HG03045 (cell line): ENCODE measurements at regions not wholly inside any gene's neighbourhood (a gene's known extent, or its start where the extent isn't known, plus 50 kb on each side); places are given as distances from the start of the nearest gene placed in this dataset.

Experiments
- ATAC-seq: cut with Tn5 transposase; IDR thresholded peaks from one replicate; pipeline ENCODE4 v1.9.1; 2021; ENCODE audit warnings: mild to moderate bottlenecking, moderate library complexity; ENCODE audit not compliant: unreplicated experiment

- ATAC-seq, result no peak
Observed at GRCh38 chr5:58040846-58041245, 419.0 kb downstream of the PLK2 start.

DNA sequence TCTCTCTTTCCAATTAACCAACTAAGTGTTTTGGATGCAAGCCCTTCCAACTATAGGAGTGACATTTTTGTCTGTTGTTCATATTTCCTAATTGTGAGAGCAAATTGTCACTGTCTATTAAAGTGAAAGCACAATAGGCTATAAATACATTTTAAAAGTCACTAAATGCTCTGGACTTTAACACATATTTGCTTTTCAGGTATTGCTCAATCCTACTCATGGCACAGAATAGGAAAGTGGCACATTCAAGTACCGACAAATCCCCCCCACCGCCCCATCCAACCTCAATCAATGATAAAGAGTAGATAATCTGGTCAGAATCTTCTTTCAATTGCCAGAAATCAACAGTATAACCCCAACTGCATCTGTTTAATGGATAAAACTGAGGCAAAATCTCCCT, 419.8 kb downstream of the PLK2 start:
- ATAC-seq, result no peak

DNA sequence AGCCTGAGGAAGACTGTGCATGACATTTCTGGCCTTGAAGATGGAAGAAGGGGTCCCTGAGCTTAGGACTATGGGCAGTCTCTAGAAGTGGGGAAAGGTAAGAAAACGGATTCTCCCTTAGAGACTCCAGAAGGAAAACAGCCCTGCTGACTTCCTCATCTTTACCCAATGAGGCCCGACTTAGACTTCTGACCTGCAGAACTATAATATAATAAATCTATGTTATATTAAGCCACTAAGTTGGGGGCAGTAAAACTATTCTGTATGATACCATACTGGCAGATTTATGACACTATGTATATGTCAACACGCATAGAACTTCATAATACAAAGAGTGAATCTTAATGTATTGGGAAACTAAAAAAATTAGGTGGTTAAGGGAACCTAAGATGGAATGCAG, 422.0 kb downstream of the PLK2 start:
- ATAC-seq, result no peak

DNA sequence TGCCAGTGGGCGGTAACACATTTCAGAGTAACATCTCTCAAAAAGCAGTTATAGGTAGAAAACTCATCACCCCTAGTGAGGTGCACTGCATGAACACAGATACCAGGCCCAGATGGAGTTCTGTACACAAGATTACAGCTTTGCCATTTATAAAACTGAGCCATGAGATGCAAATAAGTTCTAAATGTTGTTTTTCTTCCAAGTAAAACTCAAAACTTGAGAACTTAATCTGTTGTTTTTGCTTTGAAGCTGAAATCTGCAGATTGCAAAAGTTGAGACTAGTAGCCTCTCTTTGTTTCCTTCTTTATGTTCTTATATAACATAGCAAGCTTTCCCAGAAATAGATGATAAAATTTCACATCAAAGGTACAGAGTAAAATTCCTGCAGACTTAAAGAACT, 434.1 kb downstream of the PLK2 start:
- ATAC-seq, result no peak

DNA sequence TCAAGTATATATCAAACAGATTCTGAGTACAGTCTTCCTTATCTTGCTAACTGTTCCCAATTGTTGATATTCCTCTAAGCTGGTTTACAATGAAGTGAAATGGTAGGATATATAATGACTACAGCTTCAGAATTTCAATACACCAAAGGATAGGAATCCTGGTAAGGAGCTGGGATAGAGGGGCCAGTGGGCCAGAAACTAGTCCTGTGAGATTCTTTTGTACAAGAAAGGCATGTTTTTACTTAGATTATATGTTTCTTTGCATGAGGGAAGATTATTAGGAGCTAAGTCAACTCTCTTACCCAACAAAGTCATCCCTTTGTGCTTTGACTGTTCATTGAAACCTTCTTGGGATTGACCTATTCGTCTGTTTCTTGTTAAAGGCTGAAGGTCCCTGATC, 435.7 kb downstream of the PLK2 start:
- no peak for ATAC-seq

DNA sequence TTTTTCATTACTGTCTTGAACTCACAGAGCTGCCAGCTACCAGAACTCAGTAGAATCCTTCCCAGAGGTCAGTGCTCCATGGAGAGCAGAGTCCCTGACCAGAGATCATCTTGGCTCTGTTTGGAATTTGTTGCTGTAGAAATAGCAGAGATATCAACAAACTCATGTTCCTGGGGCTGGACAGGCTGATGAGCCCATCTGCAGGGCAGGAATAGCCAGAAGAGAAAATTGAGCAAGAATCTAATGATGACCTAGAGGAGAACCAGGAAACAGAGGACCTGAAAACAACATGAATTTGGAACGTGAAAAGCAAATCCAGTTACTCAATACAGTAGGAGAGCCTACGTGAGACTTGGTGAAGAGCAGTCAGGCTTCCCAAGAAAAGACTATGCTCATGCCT, 437.8 kb downstream of the PLK2 start:
- ATAC-seq, result no peak

- ATAC-seq, result no peak
Observed at GRCh38 chr5:58021466-58021865, 438.4 kb downstream of the PLK2 start.

DNA sequence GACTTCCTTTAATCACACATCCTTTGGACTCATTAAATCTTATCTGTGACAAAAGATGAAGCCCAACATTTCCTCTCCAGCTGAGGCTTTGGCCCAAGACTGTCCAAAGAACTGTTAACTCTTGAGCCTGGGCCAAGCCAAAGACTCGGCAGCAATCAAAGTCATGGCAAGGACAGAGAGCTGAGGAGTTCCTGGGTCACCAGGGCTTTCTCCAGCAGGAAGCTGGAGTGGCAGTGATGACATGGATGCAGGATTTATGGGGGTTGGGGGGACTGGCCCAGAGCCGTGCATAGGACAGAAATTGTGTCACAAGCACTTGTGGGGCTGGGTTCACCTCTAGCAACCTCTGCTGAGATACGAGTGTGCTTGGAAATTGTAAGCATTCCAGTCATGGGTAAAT, 440.3 kb downstream of the PLK2 start:
- no peak for ATAC-seq

DNA sequence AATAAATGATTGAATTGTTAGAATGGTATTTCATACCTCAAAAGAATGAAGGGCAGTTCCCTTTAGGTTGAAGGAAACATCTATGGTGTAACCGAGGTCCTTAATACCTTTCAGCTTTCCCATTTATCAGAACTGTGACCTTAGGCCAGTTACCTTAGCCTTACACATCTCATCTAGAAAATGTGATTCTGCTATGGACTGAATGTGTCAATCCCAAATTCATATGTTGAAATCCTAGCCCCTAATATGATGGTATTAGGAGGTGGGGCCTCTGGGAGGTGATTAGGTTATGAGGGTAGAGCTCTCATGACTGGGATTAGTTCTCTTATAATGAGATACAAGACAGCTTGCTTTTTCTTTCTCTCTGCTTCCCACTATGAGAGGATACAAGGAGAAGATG, 441.9 kb downstream of the PLK2 start:
- ATAC-seq, result no peak

- no peak for ATAC-seq
Observed at GRCh38 chr5:58016877-58017276, 443.0 kb downstream of the PLK2 start.

- no peak for ATAC-seq
Observed at GRCh38 chr5:58016358-58016757, 443.5 kb downstream of the PLK2 start.

DNA sequence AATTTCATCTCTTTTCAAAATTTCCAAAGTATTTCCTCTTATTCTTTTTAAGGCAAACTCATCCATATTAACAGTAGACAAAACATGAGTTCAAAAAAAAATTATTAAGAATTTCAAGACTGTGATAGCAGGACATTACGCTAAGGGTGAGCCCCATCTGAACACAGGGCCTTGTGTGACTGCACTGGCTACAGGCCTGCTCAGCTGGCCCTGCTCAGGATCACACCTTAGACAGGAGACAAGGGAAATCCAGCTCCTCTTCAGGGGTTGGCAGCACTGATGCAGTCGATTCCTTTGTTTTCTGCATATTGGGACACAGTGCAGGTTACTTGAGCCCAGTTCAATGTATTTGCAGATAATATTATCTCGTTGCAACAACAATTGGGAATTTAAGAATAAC, 444.7 kb downstream of the PLK2 start:
- no peak for ATAC-seq

GRCh38 chr5:58013542-58014258, 446.2 kb downstream of the PLK2 start:
- no peak for ATAC-seq

DNA sequence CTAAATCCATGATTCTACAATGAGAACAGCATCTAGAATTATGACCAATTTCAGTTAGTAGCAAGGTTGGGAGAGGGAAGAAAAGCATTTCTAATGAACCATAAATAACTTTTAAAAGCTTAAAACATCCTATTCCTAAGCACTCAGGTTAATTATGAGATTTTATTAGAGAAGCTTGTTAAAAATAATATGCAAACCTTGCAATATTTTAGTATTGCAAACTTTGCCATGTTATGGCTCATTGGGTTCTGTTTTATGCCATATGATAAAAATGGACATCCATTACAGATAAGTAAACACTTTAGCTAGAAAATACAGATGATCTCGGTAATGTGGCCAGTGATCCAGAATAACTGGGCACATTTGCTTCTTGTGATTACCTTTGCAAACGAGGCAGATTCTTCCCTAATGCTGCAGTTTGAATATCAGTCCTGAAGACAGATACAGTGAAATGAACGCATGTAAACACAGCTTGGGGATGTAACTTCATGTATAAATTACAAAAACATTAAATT, 447.0 kb downstream of the PLK2 start:
- no peak for ATAC-seq

DNA sequence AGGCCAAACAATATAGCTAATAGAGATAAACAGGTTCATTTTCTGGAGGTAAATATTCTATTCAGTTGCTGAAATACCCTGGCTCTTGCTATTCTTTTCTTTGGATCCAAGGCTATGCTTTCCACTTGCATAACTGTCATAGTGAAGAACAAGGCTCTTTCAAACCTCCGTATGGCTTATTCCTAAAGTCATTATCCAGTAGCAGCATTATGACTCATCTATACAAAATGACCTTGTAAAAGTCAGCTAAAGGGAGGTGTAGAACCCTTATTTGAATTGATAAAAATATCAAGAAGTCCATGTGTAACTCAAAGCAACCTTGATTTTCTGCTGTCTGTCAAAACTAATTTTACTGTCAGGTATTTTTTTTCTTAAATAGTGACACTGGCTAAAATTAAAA, 447.8 kb downstream of the PLK2 start:
- no peak for ATAC-seq

DNA sequence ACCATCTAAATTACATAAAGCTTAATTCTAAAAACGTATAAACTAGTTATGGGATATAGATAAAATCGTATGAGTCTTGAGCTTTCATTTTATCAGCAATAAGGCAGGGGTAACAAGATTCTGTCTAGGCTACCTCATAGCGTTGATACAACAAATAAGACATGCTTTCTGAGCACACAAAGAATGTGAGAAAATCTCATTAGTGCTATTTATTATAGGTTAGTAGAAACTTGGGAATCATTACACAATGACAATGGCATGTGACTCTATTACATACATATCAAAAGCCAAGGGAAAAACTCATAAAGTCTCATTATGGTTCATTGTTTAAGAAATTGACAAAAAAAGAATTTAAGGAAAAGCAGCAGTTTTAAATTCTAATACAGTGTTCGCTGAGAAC, 448.6 kb downstream of the PLK2 start:
- ATAC-seq, result no peak

GRCh38 chr5:58009754-58010153, 450.1 kb downstream of the PLK2 start:
- no peak for ATAC-seq

DNA sequence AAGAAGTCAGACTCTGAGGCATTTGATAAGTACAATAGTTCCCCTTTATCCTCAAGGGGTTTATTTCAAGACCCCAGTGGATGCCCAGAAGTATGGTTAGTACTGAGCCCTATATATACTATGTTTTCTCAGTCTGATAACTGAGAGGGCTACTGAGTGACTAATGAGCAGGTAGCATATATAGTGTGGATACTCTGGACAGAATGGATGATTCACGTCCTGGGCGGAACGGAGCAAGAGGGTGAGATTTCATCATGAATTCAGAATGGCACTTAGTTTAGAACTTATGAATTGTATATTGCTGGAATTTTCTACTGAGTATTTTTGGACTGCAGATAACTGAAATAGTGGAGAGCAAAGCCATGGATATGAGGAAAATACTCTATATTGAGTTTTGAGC, 457.6 kb downstream of the PLK2 start:
- no peak for ATAC-seq

GRCh38 chr5:57993866-57994265, 466.0 kb downstream of the PLK2 start:
- no peak for ATAC-seq

GRCh38 chr5:57989378-57989777, 470.5 kb downstream of the PLK2 start:
- no peak for ATAC-seq

DNA sequence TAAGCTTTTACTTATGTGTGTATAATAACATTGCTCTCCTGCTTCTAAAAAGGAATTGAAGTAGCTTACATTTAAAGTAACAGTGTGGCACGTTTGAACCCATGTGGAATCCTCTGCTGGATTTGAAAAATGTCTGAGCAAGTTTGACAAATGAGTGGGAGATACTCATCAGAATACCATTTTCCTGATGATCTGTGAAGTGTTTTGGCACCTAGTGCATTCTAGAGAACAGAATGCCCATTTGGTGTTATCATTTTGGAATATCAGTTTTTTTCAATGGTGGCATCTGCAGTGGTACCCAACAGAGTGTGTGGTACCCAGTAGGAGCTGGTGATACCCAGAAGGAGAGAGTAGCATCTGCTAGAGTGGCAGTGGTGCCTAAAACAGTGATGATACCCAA, 471.1 kb downstream of the PLK2 start:
- no peak for ATAC-seq

GRCh38 chr5:57987552-57987951, 472.3 kb downstream of the PLK2 start:
- ATAC-seq, result no peak

DNA sequence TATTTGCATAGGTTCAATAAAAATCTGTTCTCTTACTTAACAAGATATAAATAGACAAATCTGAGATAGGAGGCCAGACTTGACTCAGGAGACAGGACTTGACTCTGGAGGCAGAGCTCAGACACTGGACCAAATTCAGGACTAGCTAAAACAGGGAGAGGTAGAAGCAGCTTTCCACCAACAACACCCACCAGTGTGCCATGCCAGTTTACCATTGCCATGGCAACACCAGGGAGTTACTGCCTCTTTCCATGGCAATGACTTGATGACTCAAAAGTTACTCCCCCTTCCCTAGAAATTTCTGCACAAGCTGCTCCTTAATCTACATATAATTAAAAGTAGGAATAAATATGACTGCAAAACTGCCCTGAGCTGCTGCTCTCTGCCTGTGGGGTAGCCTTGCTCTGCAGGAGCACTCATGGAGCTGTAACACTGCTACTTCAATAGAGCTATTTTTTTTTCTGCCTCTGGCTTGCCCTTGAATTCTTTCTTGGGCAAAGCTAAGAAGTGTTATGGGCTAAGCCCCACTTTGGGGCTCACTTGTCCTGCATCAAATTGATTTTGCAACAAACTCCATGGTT, 473.0 kb downstream of the PLK2 start:
- ATAC-seq, result no peak
